IMR-90 (cell line): ENCODE measurements at regions not wholly inside any gene's neighbourhood (a gene's known extent, or its start where the extent isn't known, plus 50 kb on each side); places are given as distances from the start of the nearest gene placed in this dataset.

Experiments used
- ATAC-seq: fragments of 200-7000 bp; cut with Tn5 transposase; 2 replicates; pipeline ENCODE4 v1.9.1; 2020; ENCODE audit warnings: low read depth, mild to moderate bottlenecking, moderate library complexity
- BruUV-seq: library from RNA; stranded (reverse); fragments of 400-500 nt; replicated peaks from 2 replicates; lab custom pipeline; 2021; lab: Mats Ljungman, UMichigan
- CTCF ChIA-PET: fragments of 300-600 bp; formaldehyde crosslinking; extraction: SDS; loops from one replicate; lab custom pipeline; 2021; ENCODE audit warnings: antibody characterized with exemption; lab: Yijun Ruan, JAX
- POLR2A ChIA-PET: fragments of 300-600 bp; sonication (Branson Sonifier 250); formaldehyde crosslinking; loops from one replicate; lab custom pipeline; 2022; ENCODE audit warnings: antibody characterized with exemption; ENCODE audit not compliant: unreplicated experiment; lab: Charles Lee
- DNase-seq: peaks from one replicate; pipeline ENCODE4 v3.0.0; 2013
- H2AFZ ChIP-seq: replicated peaks from 2 replicates; pipeline ENCODE3; 2013; ENCODE audit warnings: low read length, mild to moderate bottlenecking; ENCODE audit not compliant: poor library complexity
- H2AK5ac ChIP-seq: 2 replicates; pipeline ENCODE4 v1.6.1; 2013; ENCODE audit warnings: low read depth, low read length, inconsistent platforms
- H2AK9ac ChIP-seq: replicated peaks from 2 replicates; pipeline ENCODE3; 2013; ENCODE audit warnings: mild to moderate bottlenecking, low read depth, low read length, moderate library complexity; ENCODE audit not compliant: poor library complexity
- H2BK120ac ChIP-seq: 2 replicates; pipeline ENCODE4 v1.6.1; 2013; ENCODE audit warnings: low read depth, low read length, inconsistent platforms
- H2BK15ac ChIP-seq: 3 replicates; pipeline ENCODE4 v1.6.1; 2013; ENCODE audit warnings: low read depth, low read length, inconsistent platforms
- H2BK20ac ChIP-seq: 2 replicates; pipeline ENCODE4 v1.6.1; 2013; ENCODE audit warnings: low read depth, mild to moderate bottlenecking, inconsistent platforms, low read length, moderate library complexity
- H2BK5ac ChIP-seq: 2 replicates; pipeline ENCODE4 v1.6.1; 2013; ENCODE audit warnings: mild to moderate bottlenecking, low read depth, low read length, inconsistent platforms; ENCODE audit not compliant: poor library complexity, severe bottlenecking
- H3K14ac ChIP-seq: replicated peaks from 2 replicates; pipeline ENCODE4 v1.6.1; 2013; ENCODE audit warnings: low read depth, low read length, inconsistent platforms
- H3K18ac ChIP-seq: 2 replicates; pipeline ENCODE4 v1.6.1; 2013; ENCODE audit warnings: low read depth, low read length, control low read depth
- H3K23ac ChIP-seq: 2 replicates; pipeline ENCODE4 v1.6.1; 2013; ENCODE audit warnings: low read depth, low read length, inconsistent platforms
- H3K27ac ChIP-seq: 2 replicates; pipeline ENCODE4 v1.5.1; 2013; ENCODE audit warnings: mild to moderate bottlenecking, control low read depth, low read length; ENCODE audit not compliant: insufficient read depth
- H3K27me3 ChIP-seq: 2 replicates; pipeline ENCODE4 v1.6.1; 2013; ENCODE audit warnings: low read length; ENCODE audit not compliant: control insufficient read depth, insufficient read depth
- H3K36me3 ChIP-seq: 2 replicates; pipeline ENCODE4 v1.6.1; 2013; ENCODE audit warnings: low read length, mixed read lengths; ENCODE audit not compliant: control insufficient read depth, insufficient read depth
- H3K4ac ChIP-seq: 2 replicates; pipeline ENCODE4 v1.6.1; 2013; ENCODE audit warnings: low read depth, low read length, inconsistent platforms
- H3K4me1 ChIP-seq: 2 replicates; pipeline ENCODE4 v1.6.1; 2013; ENCODE audit warnings: low read length, mixed read lengths; ENCODE audit not compliant: control insufficient read depth, insufficient read depth
- H3K4me2 ChIP-seq: 2 replicates; pipeline ENCODE4 v1.6.1; 2013; ENCODE audit warnings: low read depth, mild to moderate bottlenecking, control low read depth, low read length, moderate library complexity
- H3K4me3 ChIP-seq: 2 replicates; pipeline ENCODE4 v1.5.1; 2013; ENCODE audit warnings: low read depth, mild to moderate bottlenecking, control low read depth, low read length, moderate library complexity; ENCODE audit not compliant: insufficient read depth
- H3K56ac ChIP-seq: 2 replicates; pipeline ENCODE4 v1.6.1; 2013; ENCODE audit warnings: low read length, inconsistent platforms; ENCODE audit not compliant: insufficient read depth; ENCODE audit errors: extremely low read depth
- H3K79me1 ChIP-seq, 2 experiments: 2 replicates each; pipeline ENCODE4 v1.6.1; 2013; ENCODE audit warnings: low read length in 2 of 2, inconsistent platforms in 1 of 2, low read depth in 1 of 2
- H3K9ac ChIP-seq: 2 replicates; pipeline ENCODE4 v1.6.1; 2013; ENCODE audit warnings: low read depth, low read length, control low read depth
- H3K9me1 ChIP-seq: 2 replicates; pipeline ENCODE4 v1.6.1; 2013; ENCODE audit warnings: low read length, inconsistent platforms; ENCODE audit not compliant: insufficient read depth
- H3K9me3 ChIP-seq: 2 replicates; pipeline ENCODE4 v1.6.1; 2013; ENCODE audit warnings: low read length; ENCODE audit not compliant: control insufficient read depth, insufficient read depth
- H4K20me1 ChIP-seq: 2 replicates; pipeline ENCODE4 v1.6.1; 2013; ENCODE audit warnings: low read length, inconsistent platforms; ENCODE audit not compliant: insufficient read depth
- H4K5ac ChIP-seq: 2 replicates; pipeline ENCODE4 v1.6.1; 2013; ENCODE audit warnings: mild to moderate bottlenecking, low read depth, low read length, control low read depth
- H4K8ac ChIP-seq, 2 experiments: 2 replicates each; pipeline ENCODE4 v1.6.1; 2013; ENCODE audit warnings: low read depth in 2 of 2, low read length in 2 of 2, control low read depth in 1 of 2, inconsistent platforms in 1 of 2
- H4K91ac ChIP-seq: 2 replicates; pipeline ENCODE4 v1.6.1; 2013; ENCODE audit warnings: low read depth, low read length, inconsistent platforms; ENCODE audit not compliant: insufficient read depth
- BHLHE40 ChIP-seq: fragments of 150-350 bp; IDR thresholded peaks from 2 replicates; pipeline ENCODE4 v1.6.1; 2016; ENCODE audit warnings: mild to moderate bottlenecking, low read depth, low read length
- CEBPB ChIP-seq: IDR thresholded peaks from 2 replicates; pipeline ENCODE4 v1.6.1; 2012; ENCODE audit warnings: low read depth, low read length, improper control_type of control experiment
- CHD1 ChIP-seq: IDR thresholded peaks from 2 replicates; pipeline ENCODE4 v1.6.1; 2012; ENCODE audit warnings: low read depth, low read length, improper control_type of control experiment
- FOS ChIP-seq: fragments of 150-350 bp; IDR thresholded peaks from 2 replicates; pipeline ENCODE4 v1.6.1; 2016; ENCODE audit warnings: low read depth, low read length
- MAFK ChIP-seq: IDR thresholded peaks from 2 replicates; pipeline ENCODE4 v1.6.1; 2012; ENCODE audit warnings: low read depth, low read length, improper control_type of control experiment
- MAZ ChIP-seq: IDR thresholded peaks from 2 replicates; pipeline ENCODE4 v1.6.1; 2012; ENCODE audit warnings: low read depth, mild to moderate bottlenecking, low read length, improper control_type of control experiment, moderate library complexity, borderline replicate concordance
- MXI1 ChIP-seq: IDR thresholded peaks from 2 replicates; pipeline ENCODE4 v1.6.1; 2012; ENCODE audit warnings: low read depth, mild to moderate bottlenecking, low read length, moderate library complexity, borderline replicate concordance
- POLR2A ChIP-seq: IDR thresholded peaks from 2 replicates; pipeline ENCODE4 v1.6.1; 2012; ENCODE audit warnings: mild to moderate bottlenecking, low read depth, low read length
- RAD21 ChIP-seq: IDR thresholded peaks from 2 replicates; pipeline ENCODE4 v1.6.1; 2012; ENCODE audit warnings: low read length, improper control_type of control experiment
- RCOR1 ChIP-seq: IDR thresholded peaks from 2 replicates; pipeline ENCODE4 v1.6.1; 2012; ENCODE audit warnings: mild to moderate bottlenecking, low read length, improper control_type of control experiment; ENCODE audit not compliant: insufficient replicate concordance
- RFX5 ChIP-seq: IDR thresholded peaks from 2 replicates; pipeline ENCODE4 v1.8.0; 2012; ENCODE audit warnings: low read depth, mild to moderate bottlenecking, low read length, moderate library complexity
- SMC3 ChIP-seq: fragments of 150-350 bp; IDR thresholded peaks from 2 replicates; pipeline ENCODE4 v1.6.1; 2016; ENCODE audit warnings: low read depth, mild to moderate bottlenecking, antibody characterized with exemption, low read length, moderate library complexity
- WGBS, 2 experiments: methylation state at CpG; one replicate each; pipeline versions ENCODE4 v1.1.5 to v1.1.7; 2013; ENCODE audit warnings: missing lambda C conversion rate in 2 of 2; ENCODE audit not compliant: insufficient read length in 1 of 2; ENCODE audit errors: extremely low coverage in 2 of 2; 5-methylcytosine and 5-hydroxymethylcytosine counted together
- dilution Hi-C: fragments of 300-500 bp; cut with HindIII; formaldehyde crosslinking; loops from one replicate; pipeline ENCODE4 v1.14.3; 2018; ENCODE audit warnings: low sequenced_read_pairs; ENCODE audit not compliant: unreplicated experiment
- in situ Hi-C: fragments of 300-500 bp; cut with MboI; formaldehyde crosslinking; loops from 3 replicates; pipeline ENCODE4 v1.14.3; 2019; ENCODE audit warnings: low sequenced_read_pairs, inconsistent platforms, mixed read lengths
- intact Hi-C: fragments of 100-400 bp; cut with micrococcal nuclease; formaldehyde crosslinking; loops from 2 replicates; pipeline ENCODE4 v1.10.0; 2022
- TF ChIP-seq, protein P1 (sequence below): fragments of 150-350 bp; IDR thresholded peaks from 2 replicates; pipeline ENCODE4 v1.6.1; 2017; ENCODE audit warnings: mild to moderate bottlenecking, antibody characterized with exemption, low read length, low read depth
- TF ChIP-seq, protein P2 (sequence below): fragments of 150-350 bp; IDR thresholded peaks from 2 replicates; pipeline ENCODE4 v1.6.1; 2016; ENCODE audit warnings: low read depth, mild to moderate bottlenecking, low read length, moderate library complexity, borderline replicate concordance
- TF ChIP-seq, protein P3 (sequence below): conservative IDR thresholded peaks from 2 replicates; pipeline ENCODE4 v1.5.1; 2012; ENCODE audit warnings: mild to moderate bottlenecking, low read depth, low read length, improper control_type of control experiment

DNA sequence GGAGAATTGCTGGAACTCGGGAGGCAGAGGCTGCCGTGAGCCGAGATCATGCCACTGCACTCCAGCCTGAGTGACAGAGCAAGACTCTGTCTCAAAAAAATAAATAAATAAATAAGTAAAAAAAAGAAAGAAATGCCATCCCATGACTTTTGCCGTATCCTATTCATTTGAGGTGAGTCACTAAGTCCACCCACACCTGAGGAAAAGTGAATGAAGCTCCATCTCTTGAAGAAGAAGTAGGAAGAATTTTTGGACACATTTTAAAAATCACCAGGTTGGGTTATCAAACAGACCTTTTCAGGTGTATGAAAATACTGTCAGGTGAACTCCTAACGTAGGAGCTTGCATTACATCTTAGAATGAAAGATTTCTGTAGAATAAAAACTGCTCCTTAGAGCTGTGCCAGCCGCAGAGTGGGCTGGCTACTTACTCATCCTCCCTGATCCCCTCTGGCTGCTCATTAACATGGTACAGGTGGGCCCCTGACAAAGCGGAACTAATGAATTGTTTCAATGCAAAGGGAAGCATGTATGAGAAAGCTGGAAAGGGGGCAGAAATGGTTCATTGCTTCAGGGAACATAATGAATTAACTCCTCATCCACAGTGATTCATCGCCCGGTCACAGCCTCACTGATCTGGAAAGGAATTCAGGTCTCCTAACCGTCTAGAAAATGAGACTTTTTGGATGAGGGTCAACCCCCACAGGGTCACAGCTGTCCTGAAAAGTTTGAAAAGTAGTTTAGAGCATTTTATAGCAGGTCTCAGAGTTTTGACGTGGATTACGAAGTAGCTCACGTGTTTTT, 191.4 kb downstream of the SPP2 start:
- ATAC-seq = peak; percentile 40; the same call in 1 of the 2 replicates
- no TSS peak for BruUV-seq
- no peak overlapping the region for H3K4me2 ChIP-seq
- H4K20me1 ChIP-seq = no peaks in the 10 kb centered on the region
- no peak overlapping the region for H3K27ac ChIP-seq
- CTCF ChIA-PET = interaction anchor here (0.7 kb wide), 1 partner anchor 10 kb away, joined by 3 read pairs; no protein-coding TSS in a partner anchor
- no peak overlapping the region for H4K5ac ChIP-seq
- H3K4me3 ChIP-seq = no peak overlapping the region
- no peak overlapping the region for H2BK15ac ChIP-seq
- H2BK120ac ChIP-seq = no peak overlapping the region
- H4K8ac ChIP-seq = no peak overlapping the region
- H3K9ac ChIP-seq = no peak overlapping the region
- no CpG with 5 or more reads among the region's 13 CpGs for WGBS, 2 experiments
- no peaks in the 10 kb centered on the region for H3K27me3 ChIP-seq
- no peak overlapping the region for H3K18ac ChIP-seq
- H3K23ac ChIP-seq = no peak overlapping the region
- H2AK5ac ChIP-seq = no peak overlapping the region; the same call in 1 of the 2 replicates
- H2AK9ac ChIP-seq = no peak overlapping the region
- H3K14ac ChIP-seq = no peak overlapping the region
- H2BK20ac ChIP-seq = no peak overlapping the region
- no peaks in the 10 kb centered on the region for H3K79me1 ChIP-seq
- H2AFZ ChIP-seq = no peak overlapping the region
- no peak overlapping the region for H3K56ac ChIP-seq
- dilution Hi-C loops (no loop called here), in situ Hi-C loops (no loop called here), intact Hi-C loops (no loop called here)
- POLR2A ChIA-PET = interaction anchor here (0.6 kb wide), 2 partner anchors 47 to 306 kb away, joined by 3 to 7 read pairs; no protein-coding TSS in a partner anchor
- peaks cover 10% of the 10 kb centered on the region for H3K4me1 ChIP-seq
- no peak overlapping the region for H2BK5ac ChIP-seq
- no peak overlapping the region for H4K91ac ChIP-seq
- H3K9me1 ChIP-seq = no peaks in the 10 kb centered on the region
- no peaks in the 10 kb centered on the region for H3K9me3 ChIP-seq
- peak; percentile 77 for DNase-seq
- H3K4ac ChIP-seq = no peak overlapping the region
- H3K36me3 ChIP-seq = no peaks in the 10 kb centered on the region
- TF ChIP-seq RFX5 (no peak), RCOR1 (no peak), POLR2A (no peak), CEBPB (peak; percentile 16; the same call in 1 of the 2 replicates), MAFK (no peak), MAZ (no peak), MXI1 (no peak), SMC3 (no peak), FOS (peak; percentile 46; the same call in 1 of the 2 replicates), RAD21 (no peak), BHLHE40 (no peak), CHD1 (no peak)
- TF ChIP-seq, protein P1, sequence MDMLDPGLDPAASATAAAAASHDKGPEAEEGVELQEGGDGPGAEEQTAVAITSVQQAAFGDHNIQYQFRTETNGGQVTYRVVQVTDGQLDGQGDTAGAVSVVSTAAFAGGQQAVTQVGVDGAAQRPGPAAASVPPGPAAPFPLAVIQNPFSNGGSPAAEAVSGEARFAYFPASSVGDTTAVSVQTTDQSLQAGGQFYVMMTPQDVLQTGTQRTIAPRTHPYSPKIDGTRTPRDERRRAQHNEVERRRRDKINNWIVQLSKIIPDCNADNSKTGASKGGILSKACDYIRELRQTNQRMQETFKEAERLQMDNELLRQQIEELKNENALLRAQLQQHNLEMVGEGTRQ = no peak
- TF ChIP-seq, protein P2, sequence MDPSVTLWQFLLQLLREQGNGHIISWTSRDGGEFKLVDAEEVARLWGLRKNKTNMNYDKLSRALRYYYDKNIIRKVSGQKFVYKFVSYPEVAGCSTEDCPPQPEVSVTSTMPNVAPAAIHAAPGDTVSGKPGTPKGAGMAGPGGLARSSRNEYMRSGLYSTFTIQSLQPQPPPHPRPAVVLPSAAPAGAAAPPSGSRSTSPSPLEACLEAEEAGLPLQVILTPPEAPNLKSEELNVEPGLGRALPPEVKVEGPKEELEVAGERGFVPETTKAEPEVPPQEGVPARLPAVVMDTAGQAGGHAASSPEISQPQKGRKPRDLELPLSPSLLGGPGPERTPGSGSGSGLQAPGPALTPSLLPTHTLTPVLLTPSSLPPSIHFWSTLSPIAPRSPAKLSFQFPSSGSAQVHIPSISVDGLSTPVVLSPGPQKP = no peak
- TF ChIP-seq, protein P3, sequence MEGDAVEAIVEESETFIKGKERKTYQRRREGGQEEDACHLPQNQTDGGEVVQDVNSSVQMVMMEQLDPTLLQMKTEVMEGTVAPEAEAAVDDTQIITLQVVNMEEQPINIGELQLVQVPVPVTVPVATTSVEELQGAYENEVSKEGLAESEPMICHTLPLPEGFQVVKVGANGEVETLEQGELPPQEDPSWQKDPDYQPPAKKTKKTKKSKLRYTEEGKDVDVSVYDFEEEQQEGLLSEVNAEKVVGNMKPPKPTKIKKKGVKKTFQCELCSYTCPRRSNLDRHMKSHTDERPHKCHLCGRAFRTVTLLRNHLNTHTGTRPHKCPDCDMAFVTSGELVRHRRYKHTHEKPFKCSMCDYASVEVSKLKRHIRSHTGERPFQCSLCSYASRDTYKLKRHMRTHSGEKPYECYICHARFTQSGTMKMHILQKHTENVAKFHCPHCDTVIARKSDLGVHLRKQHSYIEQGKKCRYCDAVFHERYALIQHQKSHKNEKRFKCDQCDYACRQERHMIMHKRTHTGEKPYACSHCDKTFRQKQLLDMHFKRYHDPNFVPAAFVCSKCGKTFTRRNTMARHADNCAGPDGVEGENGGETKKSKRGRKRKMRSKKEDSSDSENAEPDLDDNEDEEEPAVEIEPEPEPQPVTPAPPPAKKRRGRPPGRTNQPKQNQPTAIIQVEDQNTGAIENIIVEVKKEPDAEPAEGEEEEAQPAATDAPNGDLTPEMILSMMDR = no peak
